ENCODE measurements at regions not wholly inside any gene's neighbourhood (a gene's known extent, or its start where the extent isn't known, plus 50 kb on each side); places are given as distances from the start of the nearest gene placed in this dataset.
"Not testable (repeated sequence)": the region's sequence is repeated elsewhere in the genome, so short reads cannot be mapped to it uniquely, and the experiment has no call there.

DNA sequence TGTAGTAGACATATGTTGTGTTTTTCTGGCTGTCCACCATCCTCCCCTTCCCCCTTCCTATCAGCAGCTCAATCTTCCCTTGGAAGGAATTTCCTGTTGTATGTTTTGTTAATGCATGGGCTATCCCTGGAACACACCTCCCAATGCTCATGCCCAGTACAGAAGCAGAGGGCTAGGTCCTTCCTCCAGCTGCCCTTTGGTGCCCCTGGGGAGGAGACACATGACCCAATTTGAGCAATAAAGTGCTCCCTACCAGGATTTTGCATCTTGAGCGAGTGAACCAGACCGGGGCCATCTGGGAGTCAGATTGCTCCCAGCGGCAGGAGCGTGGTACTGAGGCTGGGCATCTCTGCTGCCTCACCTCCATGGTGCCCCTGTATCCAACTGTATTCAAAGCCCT, 141.5 kb upstream of the MED13 start:
- Histone ChIP-seq H3K4me1 (no peaks in the 10 kb centered on the region), H3K9me3 (no peaks in the 10 kb centered on the region), H3K36me3 (no peaks in the 10 kb centered on the region), H3K27me3 (no peaks in the 10 kb centered on the region), H3K4me3 (no peak overlapping the region), H3K27ac (no peak overlapping the region)
- TF ChIP-seq EP300 (IDR thresholded peaks at IDR 0.05) = no peak
- TF ChIP-seq POLR2A (IDR thresholded peaks at IDR 0.05) = no peak
- TF ChIP-seq, protein P1, sequence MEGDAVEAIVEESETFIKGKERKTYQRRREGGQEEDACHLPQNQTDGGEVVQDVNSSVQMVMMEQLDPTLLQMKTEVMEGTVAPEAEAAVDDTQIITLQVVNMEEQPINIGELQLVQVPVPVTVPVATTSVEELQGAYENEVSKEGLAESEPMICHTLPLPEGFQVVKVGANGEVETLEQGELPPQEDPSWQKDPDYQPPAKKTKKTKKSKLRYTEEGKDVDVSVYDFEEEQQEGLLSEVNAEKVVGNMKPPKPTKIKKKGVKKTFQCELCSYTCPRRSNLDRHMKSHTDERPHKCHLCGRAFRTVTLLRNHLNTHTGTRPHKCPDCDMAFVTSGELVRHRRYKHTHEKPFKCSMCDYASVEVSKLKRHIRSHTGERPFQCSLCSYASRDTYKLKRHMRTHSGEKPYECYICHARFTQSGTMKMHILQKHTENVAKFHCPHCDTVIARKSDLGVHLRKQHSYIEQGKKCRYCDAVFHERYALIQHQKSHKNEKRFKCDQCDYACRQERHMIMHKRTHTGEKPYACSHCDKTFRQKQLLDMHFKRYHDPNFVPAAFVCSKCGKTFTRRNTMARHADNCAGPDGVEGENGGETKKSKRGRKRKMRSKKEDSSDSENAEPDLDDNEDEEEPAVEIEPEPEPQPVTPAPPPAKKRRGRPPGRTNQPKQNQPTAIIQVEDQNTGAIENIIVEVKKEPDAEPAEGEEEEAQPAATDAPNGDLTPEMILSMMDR (IDR thresholded peaks at IDR 0.05) = no peak
- TF ChIP-seq POLR2AphosphoS5 (IDR thresholded peaks at IDR 0.05) = no peak
- intact Hi-C loops (cut with DNase I) = no loop called here
- WGBS, 2 donors = 80 to 96% methylated on average over 4 of the region's 4 CpGs
- DNase-seq = no peak

DNA sequence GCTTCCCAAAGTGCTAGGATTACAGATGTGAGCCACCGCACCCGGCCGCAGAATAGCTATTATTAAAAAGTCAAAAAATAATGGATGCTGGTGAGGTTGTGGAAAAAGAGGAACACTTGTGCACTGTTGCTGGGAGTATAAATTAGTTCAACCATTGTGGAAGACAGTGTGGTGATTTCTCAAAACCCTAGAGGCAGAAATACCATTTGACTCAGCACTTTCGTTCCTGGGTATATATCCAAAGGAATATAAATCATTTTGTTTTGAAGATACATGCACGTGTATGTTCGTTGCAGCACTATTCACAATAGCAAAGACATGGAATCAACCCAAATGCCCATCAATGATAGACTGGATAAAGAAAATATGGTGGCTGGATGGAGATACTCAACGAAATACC, 132.1 kb upstream of the MED13 start:
- intact Hi-C loops (cut with DNase I) = not testable (repeated sequence)
- 78 to 88% methylated on average over 7 of the region's 7 CpGs for WGBS, 2 donors

DNA sequence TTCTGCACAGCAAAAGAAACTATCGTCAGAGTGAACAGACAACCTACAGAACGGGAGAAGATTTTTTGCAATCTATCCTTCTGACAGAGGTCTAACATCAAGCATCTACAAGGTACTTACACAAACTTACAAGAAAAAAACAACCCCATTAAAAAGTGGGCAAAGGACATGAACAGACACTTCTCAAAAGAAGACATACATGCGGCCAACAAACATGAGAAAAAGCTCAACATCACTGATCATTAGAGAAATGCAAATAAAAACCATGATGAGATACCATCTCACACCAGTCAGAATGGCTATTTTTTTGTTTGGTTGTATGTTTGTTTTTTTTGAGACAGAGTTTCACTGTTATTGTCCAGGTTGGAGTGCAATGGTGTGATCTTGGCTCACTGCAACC, 131.5 kb upstream of the MED13 start:
- H3K27me3 ChIP-seq; H3K4me1 ChIP-seq; DNase-seq; H3K36me3 ChIP-seq; H3K9me3 ChIP-seq; H3K27ac ChIP-seq; intact Hi-C loops (cut with DNase I); H3K4me3 ChIP-seq: not testable (repeated sequence)
- 92 to 98% methylated on average over 3 of the region's 3 CpGs for WGBS, 2 donors

More for the DNA sequence above, 132.1 kb upstream of the MED13 start:
- H3K36me3 ChIP-seq, H3K4me1 ChIP-seq, H3K27ac ChIP-seq, H3K9me3 ChIP-seq, H3K27me3 ChIP-seq, DNase-seq, H3K4me3 ChIP-seq: not testable (repeated sequence)

DNA sequence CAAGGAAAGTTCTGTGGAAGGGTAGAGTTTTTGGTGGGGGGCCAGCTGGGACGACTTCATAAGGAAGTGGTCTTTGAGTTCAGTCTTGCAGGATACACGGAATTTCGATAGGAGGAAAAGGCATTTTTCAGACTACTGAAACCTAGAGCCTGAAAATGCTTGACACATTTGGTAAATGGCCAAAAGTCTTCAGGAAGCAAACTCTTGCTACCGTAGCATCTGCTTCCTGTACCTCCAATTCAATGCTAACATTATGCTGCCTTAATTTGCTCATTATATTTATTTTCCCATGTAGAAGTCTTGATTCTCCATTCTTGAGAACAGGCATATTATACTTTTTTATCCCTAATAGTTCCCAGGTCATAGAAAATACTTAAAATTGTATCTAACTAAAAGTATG, 129.3 kb upstream of the MED13 start:
- H3K27ac ChIP-seq = no peak overlapping the region
- no peak for TF ChIP-seq EP300 (IDR thresholded peaks at IDR 0.05)
- TF ChIP-seq, protein P1 (IDR thresholded peaks at IDR 0.05) = no peak
- no peak for TF ChIP-seq POLR2A (IDR thresholded peaks at IDR 0.05)
- TF ChIP-seq POLR2AphosphoS5 (IDR thresholded peaks at IDR 0.05) = no peak
- H3K36me3 ChIP-seq = no peaks in the 10 kb centered on the region
- intact Hi-C loops (cut with DNase I) = no loop called here
- no peaks in the 10 kb centered on the region for H3K4me1 ChIP-seq
- no peak for DNase-seq
- no peaks in the 10 kb centered on the region for H3K27me3 ChIP-seq
- WGBS, 2 donors = 49 to 55% methylated on average over 4 of the region's 4 CpGs
- H3K9me3 ChIP-seq = peaks cover 0 to 5% (median 0%) of the 10 kb centered on the region in 4 donors
- H3K4me3 ChIP-seq = no peak overlapping the region

DNA sequence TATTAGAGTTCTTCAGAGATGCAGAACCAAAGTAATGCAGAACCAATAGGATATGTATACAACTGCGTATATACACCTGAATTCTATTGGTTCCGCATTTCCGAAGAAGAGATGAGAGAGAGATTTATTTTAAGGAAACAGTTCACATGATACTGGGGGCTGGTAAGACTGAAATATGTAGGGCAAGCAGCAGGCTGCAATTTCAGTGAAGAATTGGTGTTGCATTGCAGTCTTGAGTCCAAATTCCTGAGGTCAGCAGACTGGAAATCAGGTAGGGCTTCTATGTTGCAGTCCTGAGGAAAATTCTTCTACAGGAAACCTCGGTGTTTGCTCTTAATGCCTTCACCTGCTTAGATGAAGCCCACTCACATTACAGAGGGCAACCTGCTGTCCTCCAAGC, 128.2 kb upstream of the MED13 start:
- Histone ChIP-seq H3K27me3 (no peaks in the 10 kb centered on the region), H3K36me3 (no peaks in the 10 kb centered on the region), H3K27ac (no peak overlapping the region), H3K4me3 (no peak overlapping the region), H3K4me1 (no peaks in the 10 kb centered on the region), H3K9me3 (peaks cover 0 to 5% (median 0%) of the 10 kb centered on the region in 4 donors)
- DNase-seq = no peak
- TF ChIP-seq POLR2A (IDR thresholded peaks at IDR 0.05) (no peak), POLR2AphosphoS5 (IDR thresholded peaks at IDR 0.05) (no peak), EP300 (IDR thresholded peaks at IDR 0.05) (no peak)
- TF ChIP-seq, protein P1 (IDR thresholded peaks at IDR 0.05) = no peak
- 95 to 97% methylated on average over 4 of the region's 4 CpGs for WGBS, 2 donors
- intact Hi-C loops (cut with DNase I) = no loop called here

Measured in sigmoid colon (tissue), 6 donors.